Hepatocyte (in vitro differentiated cells): ENCODE measurements at regions not wholly inside any gene's neighbourhood (a gene's known extent, or its start where the extent isn't known, plus 50 kb on each side); places are given as distances from the start of the nearest gene placed in this dataset.

Experiments
- DNase-seq: peaks from one replicate; pipeline ENCODE4 v3.0.0-alpha.2; 2016; ENCODE audit warnings: low spot score
- H2AFZ ChIP-seq: fragments of 200-600 bp; sonication (generic); 2 replicates; pipeline ENCODE4 v1.6.0; 2016; ENCODE audit warnings: antibody characterized with exemption, mild to moderate bottlenecking
- H3K27ac ChIP-seq: fragments of 200-600 bp; sonication (generic); 2 replicates; pipeline ENCODE4 v1.5.1; 2016; ENCODE audit warnings: mild to moderate bottlenecking
- H3K27me3 ChIP-seq: fragments of 200-600 bp; sonication (generic); 2 replicates; pipeline ENCODE4 v1.6.1; 2016
- H3K36me3 ChIP-seq: fragments of 200-600 bp; sonication (generic); replicated peaks from 2 replicates; pipeline ENCODE4 v1.5.1; 2016; ENCODE audit warnings: low read depth; ENCODE audit not compliant: insufficient read depth
- H3K4me1 ChIP-seq: fragments of 200-600 bp; sonication (generic); 2 replicates; pipeline ENCODE4 v1.5.1; 2016; ENCODE audit warnings: mild to moderate bottlenecking, moderate library complexity; ENCODE audit not compliant: insufficient read depth
- H3K4me2 ChIP-seq: fragments of 200-600 bp; sonication (generic); 2 replicates; pipeline ENCODE4 v1.6.0; 2016
- H3K4me3 ChIP-seq: fragments of 200-600 bp; sonication (generic); 2 replicates; pipeline ENCODE4 v1.5.1; 2016; ENCODE audit warnings: mild to moderate bottlenecking
- H3K79me2 ChIP-seq: fragments of 200-600 bp; sonication (generic); 2 replicates; pipeline ENCODE4 v1.6.0; 2017; ENCODE audit warnings: mild to moderate bottlenecking
- H3K9me2 ChIP-seq: fragments of 200-600 bp; sonication (generic); replicated peaks from 2 replicates; pipeline ENCODE4 v1.6.0; 2017; ENCODE audit warnings: mild to moderate bottlenecking; ENCODE audit not compliant: insufficient read depth
- H3K9me3 ChIP-seq: fragments of 200-600 bp; sonication (generic); 2 replicates; pipeline ENCODE4 v1.5.1; 2016; ENCODE audit warnings: low read depth, mild to moderate bottlenecking
- H4K20me1 ChIP-seq: fragments of 200-600 bp; sonication (generic); 2 replicates; pipeline ENCODE4 v1.6.0; 2016; ENCODE audit warnings: mild to moderate bottlenecking; ENCODE audit not compliant: insufficient read depth, poor library complexity, severe bottlenecking
- CTCF ChIP-seq: fragments of 200-600 bp; sonication (generic); IDR thresholded peaks from 2 replicates; pipeline ENCODE4 v1.5.1; 2016; ENCODE audit warnings: antibody characterized with exemption, mild to moderate bottlenecking; ENCODE audit not compliant: poor library complexity
- EZH2 ChIP-seq: fragments of 200-600 bp; sonication (generic); IDR thresholded peaks from 2 replicates; pipeline ENCODE4 v1.6.1; 2016; ENCODE audit warnings: antibody characterized with exemption, mild to moderate bottlenecking, borderline replicate concordance
- EZH2phosphoT487 ChIP-seq: fragments of 200-600 bp; sonication (generic); IDR thresholded peaks from one replicate; pipeline ENCODE4 v1.6.1; 2018; ENCODE audit warnings: antibody characterized with exemption, mild to moderate bottlenecking, low read depth, moderate library complexity; ENCODE audit not compliant: unreplicated experiment, severe bottlenecking
- WGBS: methylation state at CpG from one replicate; pipeline ENCODE4 v1.1.6; 2016; ENCODE audit warnings: low lambda C conversion rate; ENCODE audit errors: missing lambda C conversion rate; 5-methylcytosine and 5-hydroxymethylcytosine counted together

DNA sequence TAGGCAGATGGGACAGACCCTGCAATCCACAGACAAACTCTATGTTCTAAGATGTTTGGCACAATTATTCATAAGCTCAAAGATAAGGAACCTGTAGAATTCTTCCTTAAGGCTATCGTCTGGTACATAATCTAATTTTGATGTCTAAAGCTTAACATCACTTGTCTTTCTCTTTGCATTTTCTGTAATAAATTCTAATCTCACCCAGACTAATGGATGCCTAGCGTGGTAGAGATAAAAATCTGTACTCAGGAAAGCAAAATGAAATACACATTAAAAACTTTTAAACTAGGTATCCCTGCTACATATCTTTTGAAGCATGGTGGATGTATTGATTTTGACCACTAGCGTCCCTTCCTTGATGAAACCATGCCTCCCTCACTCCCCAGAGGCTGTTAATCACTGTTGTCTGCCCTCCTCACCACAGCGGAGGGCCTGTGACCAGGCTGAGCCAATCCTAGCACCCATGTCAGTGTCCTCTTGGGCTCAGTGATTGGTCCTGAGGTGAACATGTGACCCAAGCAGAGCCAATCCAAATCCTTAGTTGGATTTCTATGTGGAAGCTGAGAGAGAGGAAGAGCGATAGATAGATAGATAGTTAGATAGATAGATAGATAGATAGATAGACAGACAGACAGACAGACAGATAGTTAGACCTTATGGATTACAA lies 82.2 kb upstream of the GRK3 start:
- no peaks in the 10 kb centered on the region for H3K4me1 ChIP-seq
- H3K36me3 ChIP-seq, result no peaks in the 10 kb centered on the region
- no peak overlapping the region for H2AFZ ChIP-seq
- no peaks in the 10 kb centered on the region for H3K27me3 ChIP-seq
- no peaks in the 10 kb centered on the region for H3K79me2 ChIP-seq
- TF ChIP-seq EZH2 (no peak), CTCF (no peak), EZH2phosphoT487 (no peak)
- 86% methylated on average over 5 of the region's 5 CpGs for WGBS
- H3K4me2 ChIP-seq, result no peak overlapping the region
- DNase-seq, result no peak
- H3K27ac ChIP-seq, result no peak overlapping the region
- no peak overlapping the region for H3K4me3 ChIP-seq
- H3K9me3 ChIP-seq, result no peaks in the 10 kb centered on the region
- no peaks in the 10 kb centered on the region for H4K20me1 ChIP-seq
- H3K9me2 ChIP-seq, result no peaks in the 10 kb centered on the region

DNA sequence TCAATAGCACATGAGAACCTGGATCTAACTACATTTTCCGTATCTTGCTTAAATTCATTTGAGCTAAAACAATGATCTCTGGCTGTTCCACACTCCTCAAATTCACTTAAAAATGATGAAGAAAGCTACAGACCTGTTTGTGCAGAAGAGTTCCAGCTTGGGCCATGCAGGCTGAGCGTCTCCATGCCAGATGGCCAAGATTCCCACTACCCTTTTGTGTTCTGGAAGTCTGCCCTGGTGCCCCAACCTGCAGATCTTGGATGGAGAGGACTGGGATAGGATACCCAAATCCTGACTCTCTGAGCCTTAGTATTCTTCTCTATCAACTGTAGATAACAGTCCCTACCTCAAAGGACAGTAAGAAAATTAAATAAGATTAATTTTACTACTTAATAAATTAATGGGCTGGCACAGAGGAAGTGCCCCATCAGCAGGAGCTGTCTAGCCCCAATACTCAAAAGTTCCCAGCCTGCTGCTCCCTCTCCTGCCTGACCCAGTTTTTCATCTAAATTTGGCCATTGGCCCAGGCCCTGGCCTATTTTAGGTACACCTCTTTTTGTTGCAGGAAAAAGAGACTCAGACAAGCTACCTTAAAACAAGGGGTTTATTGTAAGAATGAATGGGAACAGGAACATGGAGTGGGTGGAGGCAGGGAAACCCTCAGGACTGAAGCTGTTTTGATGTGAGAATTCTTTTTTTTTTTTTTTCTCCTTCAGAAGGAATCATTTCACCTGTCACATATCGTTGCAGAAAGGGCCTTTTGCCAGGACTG lies 81.4 kb upstream of the GRK3 start:
- Histone ChIP-seq H2AFZ (no peak overlapping the region), H3K9me2 (no peaks in the 10 kb centered on the region), H3K79me2 (no peaks in the 10 kb centered on the region), H3K9me3 (no peaks in the 10 kb centered on the region), H3K36me3 (no peaks in the 10 kb centered on the region), H4K20me1 (no peaks in the 10 kb centered on the region), H3K4me1 (no peaks in the 10 kb centered on the region), H3K27me3 (no peaks in the 10 kb centered on the region), H3K4me2 (no peak overlapping the region), H3K27ac (no peak overlapping the region), H3K4me3 (no peak overlapping the region)
- WGBS, result 90% methylated on average over 3 of the region's 3 CpGs
- DNase-seq, result no peak
- TF ChIP-seq EZH2 (no peak), CTCF (no peak), EZH2phosphoT487 (no peak)

DNA sequence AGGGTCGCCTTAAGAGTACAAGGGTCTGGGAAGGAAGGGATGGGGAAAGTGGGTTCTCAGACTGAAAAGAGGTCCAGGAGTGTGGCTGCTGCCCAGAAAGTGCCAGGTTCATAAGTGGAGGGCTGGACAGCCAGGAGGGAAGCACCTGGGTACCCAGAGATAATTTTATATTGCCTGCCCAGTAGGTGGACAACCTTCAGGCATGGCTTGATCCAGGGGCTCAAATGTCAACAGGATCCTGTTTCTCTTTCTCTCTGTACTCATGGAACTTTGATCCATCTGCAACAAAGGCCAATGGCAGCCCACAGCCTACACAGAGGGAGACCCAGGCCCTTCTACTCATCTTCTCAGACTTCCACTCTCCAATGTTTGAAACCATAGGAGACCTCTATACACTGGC lies 80.5 kb upstream of the GRK3 start:
- no peak for TF ChIP-seq EZH2phosphoT487
- no peak for TF ChIP-seq CTCF
- TF ChIP-seq EZH2, result no peak
- no peak for DNase-seq
- Histone ChIP-seq H3K27ac (no peak overlapping the region), H4K20me1 (no peaks in the 10 kb centered on the region), H3K27me3 (no peaks in the 10 kb centered on the region), H3K36me3 (no peaks in the 10 kb centered on the region), H3K9me3 (no peaks in the 10 kb centered on the region), H3K4me2 (no peak overlapping the region), H3K79me2 (no peaks in the 10 kb centered on the region), H3K4me3 (no peak overlapping the region), H3K4me1 (no peaks in the 10 kb centered on the region), H2AFZ (no peak overlapping the region), H3K9me2 (no peaks in the 10 kb centered on the region)
- WGBS, result 93% methylated on average over 1 of the region's 1 CpG
